Globus pallidus (tissue), 1 donor: ENCODE measurements at regions not wholly inside any gene's neighbourhood (a gene's known extent, or its start where the extent isn't known, plus 50 kb on each side); places are given as distances from the start of the nearest gene placed in this dataset.
A peak's percentile ranks its signal among the peaks of the same experiment; 100 is the strongest.
"Not testable (repeated sequence)": the region's sequence is repeated elsewhere in the genome, so short reads cannot be mapped to it uniquely, and the experiment has no call there.

ENCODE experiments used
- DNase-seq: peaks from one replicate; pipeline ENCODE4 v3.0.0-alpha.2; 2015; ENCODE audit warnings: low spot score

DNA sequence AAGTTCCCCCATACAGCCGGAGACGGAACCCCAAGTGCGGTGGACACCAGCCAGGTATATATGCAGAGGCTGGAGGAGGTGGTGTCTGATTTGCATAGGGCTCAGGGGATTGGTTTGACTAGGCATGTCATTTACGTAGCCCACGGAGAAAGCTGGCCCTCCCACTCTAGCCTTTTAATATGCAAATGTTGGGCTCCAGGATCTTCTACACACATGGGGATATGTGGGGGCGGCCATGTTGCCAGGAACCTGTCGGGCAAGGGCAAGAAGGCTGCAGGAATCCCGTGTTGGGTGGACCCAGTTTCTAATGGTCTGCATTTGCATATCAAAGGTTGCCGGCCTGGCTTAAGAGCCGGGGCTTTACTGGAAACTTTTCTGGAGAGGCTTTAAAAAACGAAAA lies 57.4 kb downstream of the FTHL17 start:
- DNase-seq: not testable (repeated sequence)

DNA sequence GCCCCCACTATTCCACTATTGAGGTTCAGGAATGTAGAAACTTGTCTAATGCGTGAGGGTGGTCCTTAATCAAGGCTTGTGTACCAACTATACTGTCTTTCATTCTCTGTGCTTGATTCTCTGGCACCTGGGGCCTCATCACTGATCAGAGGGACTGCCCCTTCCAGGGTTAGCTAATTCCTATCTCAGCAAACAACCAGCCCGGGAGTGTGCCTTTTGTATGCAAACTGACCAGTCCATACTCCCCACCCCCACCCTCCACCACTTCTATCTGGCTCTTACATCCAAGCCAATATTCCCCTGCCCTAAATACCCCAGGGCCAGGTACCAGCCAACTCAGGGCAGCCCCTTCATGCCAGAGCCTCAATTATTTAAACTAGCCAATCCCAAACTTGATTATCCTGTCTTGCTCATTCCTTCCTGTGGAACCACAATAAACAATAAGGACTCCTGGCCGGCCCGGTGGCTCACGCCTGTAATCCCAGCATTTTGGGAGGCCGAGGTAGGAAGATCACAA lies 59.3 kb downstream of the FTHL17 start:
- DNase-seq: no peak

DNA sequence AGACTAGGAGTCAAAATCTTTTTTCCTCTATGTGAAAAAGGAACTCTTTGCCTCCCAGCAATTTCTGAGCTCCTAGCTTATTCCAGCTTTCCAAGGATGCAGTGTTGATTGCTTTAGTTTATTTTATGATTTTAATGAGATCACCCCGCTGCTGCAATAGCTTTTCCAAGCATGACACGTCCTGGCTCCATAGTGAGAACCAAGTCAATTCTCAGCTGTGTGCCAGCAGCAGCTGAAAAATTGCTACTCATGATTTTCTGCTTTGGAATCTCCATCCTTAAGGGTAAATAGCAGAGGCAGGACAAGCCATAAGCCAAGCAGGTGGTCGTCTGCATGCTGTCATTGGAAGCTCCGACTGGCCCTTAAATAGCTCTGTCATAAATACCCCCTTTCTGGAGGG lies 64.5 kb downstream of the FTHL17 start:
- no peak for DNase-seq

DNA sequence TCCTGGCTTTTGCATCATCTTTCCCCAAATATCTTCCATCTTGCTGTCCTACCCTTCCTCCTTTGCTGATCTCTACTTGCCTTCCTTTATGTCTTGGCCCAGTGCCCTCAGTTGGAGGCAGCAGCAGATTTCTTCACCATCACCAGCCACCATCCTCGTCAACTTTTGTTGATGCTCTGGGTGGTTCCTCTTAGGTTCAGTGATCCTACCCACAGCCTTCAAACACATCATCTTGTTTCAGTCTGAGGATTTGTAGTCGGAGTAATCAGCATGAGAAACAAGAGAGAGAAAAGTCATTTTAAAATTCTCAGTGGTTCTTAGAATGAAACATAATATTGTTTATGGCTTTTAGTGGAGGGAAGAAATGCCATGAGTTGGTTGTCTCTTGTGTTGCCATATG lies 65.8 kb downstream of the FTHL17 start:
- DNase-seq: no peak

DNA sequence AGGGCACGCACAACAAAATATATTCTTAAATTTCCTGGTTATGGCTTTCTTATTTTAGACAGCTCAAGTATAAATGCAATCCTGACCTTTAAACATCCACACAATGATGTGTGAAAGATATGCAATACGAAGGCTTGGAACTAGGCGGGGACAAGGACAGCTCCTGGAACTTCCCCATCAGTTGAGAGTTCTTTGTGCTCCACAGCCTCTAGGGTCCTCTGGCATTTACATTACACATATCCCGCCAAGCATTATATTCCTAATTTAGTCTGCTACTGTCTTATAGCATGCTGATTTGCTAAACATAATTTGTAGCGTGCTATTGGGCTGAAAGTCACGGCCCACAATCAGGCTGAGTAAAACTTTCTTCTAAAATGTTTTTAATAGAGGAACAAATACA lies 74.4 kb downstream of the FTHL17 start:
- no peak for DNase-seq

DNA sequence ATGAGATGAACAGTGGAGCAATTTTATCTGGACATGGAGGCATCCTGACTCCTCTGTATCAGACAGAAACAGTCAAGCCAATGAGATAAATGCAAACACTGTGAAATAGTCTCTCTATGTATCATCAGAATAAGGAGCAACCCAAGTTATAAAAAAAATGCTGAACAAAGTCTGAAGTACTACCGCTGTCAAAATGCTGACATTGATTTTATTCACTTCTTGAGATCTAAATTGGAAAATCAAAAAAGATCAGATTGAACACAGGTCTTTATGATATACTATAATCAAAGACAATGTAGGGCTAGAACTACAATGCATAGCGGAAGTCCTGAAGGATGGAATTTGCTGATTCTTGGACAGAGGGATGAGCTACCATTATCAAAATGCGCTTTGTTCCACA lies 76.1 kb downstream of the FTHL17 start:
- DNase-seq: no peak

DNA sequence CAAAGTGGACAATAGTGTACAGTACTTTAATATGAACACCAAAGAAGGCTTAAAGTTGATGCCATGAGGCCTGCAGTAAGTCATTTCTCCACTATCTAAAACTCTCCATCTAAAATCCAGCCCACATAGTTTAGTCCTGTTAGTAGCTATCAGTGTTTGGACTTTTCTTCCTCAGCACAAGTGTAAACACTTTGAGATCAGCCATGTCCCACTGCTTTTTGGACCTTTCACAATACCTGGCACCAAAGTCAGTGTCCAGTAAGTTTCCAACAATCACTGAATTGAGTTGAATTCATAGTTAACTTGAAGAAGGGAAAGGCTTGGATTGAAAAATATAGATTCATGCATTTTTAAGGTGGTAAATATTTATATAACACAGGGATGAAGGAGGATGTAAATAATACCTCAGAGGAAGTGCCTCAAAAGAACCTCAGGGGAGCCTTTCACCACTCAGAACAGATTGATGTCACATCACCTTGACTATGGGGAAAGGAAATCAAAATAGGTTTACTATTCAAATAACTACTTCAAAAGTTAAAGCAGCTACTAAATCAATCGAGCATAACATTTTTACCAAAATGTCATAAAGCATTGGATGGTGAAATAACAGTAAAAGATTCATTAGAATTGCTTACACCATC lies 76.7 kb downstream of the FTHL17 start:
- no peak for DNase-seq

DNA sequence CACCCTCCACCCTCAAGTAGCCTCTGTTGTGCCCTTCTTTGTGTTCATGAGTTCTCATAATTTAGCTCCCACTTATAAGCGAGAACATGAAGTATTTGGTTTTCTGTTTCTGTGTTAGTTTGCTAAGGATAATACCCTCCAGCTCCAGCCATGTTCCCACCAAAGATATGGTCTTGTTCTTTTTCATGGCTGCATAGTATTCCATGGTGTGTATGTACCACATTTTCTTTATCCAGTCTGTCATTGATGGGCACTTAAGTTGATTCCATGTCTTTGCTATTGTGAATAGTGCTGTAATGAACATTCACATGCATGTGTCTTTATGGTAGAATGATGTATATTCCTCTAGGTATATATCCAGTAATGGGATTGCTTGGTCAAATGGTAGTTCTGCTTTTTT lies 77.8 kb downstream of the FTHL17 start:
- DNase-seq: not testable (repeated sequence)

DNA sequence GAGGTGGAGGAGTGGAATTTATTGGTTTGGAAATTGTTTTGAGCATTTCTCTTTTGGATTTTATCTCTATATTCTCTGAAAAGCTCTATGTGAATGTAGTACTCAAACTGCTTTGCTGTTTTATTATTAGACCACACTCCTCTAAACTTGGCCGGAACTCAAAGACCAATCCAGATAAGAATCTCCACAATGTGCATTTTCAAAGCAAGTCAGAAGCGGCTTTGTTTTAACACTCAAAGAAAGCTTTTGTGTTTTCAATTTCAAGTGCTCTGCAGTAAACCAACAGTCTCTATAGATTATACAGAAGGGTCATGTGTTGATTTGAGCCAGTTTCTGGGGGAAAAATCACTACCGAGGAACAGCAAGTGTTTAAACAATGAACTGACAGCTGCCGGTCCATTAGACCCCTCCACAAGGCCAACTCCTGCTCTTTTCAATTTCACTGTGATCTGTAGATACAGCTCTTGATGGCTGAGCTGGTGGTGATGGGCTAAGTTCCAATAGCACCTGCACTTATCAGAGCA lies 79.4 kb downstream of the FTHL17 start:
- peak; percentile 40 for DNase-seq

DNA sequence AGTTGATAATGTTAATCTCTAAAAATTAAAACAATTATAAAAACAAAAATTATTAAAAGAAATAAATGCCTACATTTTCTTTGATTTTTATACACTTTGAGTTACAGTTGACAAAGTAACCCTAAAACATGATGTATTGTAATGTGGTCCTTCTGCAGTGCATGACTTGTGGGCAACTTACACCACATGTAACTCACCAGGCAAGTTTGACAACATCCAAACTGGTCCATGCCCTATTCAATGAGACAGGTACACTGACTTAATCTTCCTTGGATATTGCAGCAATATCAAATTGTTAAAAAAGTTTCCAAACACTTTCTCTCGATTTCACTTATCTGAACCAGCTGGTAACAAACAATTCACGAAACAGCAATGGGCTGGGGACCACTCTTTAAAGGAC lies 81.5 kb downstream of the FTHL17 start:
- no peak for DNase-seq

DNA sequence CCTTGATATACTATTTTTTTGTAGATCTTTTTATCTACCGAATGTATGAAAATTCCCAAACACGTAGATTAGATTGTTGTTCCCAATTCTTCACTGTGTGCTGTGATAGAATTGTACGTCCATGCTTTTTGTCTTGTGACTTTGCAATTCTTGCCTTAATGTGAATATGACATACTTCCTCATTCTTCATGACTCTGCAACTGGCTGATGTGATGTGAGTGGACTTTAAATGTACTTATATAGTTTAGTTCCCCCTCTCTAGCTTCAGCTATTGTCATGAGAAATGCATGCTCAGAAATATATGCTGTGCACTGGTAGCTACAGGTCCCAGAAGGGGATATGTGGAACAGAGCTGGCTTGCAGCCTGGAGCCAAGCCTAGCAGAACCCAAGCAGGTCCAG lies 89.4 kb downstream of the FTHL17 start:
- DNase-seq: no peak

DNA sequence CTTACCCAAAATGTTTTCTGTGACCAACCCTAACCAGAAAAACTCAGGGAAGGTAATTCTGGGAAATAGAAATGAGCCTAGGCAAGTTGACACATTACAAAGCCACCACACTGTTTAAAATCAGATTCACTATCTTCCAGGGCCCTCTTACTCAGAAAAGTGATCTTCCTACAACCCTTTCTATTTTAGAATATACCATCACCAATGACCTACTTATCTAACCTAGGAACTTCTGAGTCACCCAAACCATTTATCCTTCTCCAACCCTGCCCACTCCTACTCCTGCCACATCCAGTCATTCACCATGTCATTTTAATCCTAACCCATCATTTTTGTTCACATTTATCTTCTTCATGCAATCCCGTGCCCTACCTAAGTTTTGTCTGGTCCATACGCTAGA lies 89.9 kb downstream of the FTHL17 start:
- no peak for DNase-seq

DNA sequence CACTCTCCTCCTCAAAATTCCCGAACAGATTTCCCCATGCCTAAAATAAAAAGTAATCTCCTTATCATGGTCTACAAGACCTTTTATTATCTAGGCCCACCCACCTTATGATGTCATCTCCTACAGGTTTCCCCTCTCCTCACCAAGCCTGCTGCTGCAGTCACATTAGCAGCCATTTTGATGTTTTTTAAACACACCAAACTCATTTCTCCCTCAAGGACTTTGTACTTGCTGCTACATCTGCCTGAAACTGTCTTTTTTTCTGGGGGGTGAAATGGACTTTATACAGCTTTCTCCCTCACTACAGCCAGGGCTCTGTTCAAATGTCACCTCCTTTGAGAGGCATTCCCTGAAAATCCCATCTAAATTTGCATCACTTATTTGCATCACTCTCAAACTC lies 90.2 kb upstream of the TAB3 start:
- no peak for DNase-seq

DNA sequence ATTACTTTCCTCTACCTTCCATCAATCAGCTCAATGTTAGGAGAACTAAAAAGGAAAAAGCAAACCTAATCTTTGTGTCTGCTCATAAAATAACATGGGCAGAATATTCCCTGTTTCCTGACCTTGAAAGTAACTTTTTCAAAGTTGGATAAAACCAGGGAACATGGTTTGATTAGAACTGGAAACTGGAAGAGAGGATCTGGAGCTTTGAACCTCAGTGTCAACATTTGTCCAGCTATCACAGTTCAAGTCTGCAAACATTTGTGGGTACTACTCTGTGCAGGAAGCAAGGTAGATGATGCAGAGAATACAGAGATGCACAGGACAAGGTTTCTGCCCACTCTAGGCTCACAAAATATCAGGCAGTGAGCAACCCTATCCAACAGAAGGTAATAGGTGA lies 86.4 kb upstream of the TAB3 start:
- no peak for DNase-seq

DNA sequence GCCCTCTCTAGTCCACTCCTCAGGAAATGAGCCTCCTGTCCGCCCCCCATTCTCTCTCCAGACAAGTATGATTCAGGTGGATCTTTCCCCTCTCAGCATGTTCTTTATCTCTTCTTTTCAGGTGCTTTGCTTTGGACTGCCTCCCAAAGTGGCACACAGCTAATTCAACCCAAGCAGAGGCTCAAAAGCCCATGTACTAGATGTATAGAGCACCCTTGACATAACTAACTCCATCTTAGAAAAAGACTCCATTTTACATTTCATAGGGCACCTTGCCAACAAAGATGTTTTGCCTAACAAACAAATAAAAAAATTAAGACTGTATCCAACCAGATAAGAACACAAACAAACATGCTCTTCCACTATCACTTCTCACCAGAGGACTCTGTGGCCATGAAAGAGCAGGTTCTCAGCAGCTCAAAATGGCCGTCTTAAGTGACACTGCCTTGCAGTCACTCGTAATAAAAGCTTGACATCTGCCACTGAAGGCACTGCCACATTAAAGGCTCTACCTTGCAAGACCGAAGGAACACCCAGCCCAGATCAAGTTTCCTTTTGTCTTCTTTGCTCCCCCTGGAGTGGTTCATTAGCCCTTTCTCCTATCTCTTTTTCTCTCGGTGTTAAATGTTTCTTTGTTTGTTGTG lies 84.9 kb upstream of the TAB3 start:
- no peak for DNase-seq

DNA sequence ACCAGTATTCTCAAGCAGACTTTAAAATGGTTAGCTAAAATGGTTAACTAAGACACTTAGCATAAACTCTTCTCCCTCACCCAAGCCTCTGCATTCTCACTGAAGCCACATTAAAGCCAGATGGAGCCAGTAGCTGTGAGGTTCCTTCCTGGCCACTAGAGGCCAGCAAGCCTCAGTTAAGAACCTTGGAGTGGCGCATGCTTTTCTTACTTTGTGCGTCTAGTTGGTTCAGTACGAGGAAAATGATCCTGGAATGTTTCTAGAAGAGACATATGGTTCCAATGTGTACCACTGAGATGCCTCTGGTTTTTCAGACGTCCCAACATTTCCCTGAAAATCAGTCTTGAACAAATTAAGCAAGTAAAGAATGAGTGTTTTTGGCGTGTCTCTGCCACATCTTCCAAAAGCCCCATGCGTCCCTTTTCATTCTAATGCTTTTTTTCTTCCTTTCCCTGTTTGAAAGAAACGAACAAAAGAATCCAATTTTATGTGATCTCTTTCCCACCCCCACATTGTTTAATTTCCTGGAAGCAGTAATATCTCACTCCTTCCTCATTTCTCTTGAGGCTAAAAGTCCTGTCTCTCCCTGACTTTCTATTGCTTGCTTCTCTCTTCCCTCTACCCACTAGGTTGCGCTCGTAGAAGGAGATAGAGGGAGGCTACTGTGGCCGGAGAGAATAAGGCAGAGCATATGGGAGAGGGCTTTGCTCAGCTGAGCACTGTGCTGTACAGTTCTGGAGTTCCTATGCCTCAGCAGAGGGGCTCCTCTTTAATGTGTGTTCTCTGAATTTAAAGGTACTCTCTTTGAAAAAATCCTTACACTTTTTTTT lies 82.9 kb upstream of the TAB3 start:
- peak; percentile 0 for DNase-seq

DNA sequence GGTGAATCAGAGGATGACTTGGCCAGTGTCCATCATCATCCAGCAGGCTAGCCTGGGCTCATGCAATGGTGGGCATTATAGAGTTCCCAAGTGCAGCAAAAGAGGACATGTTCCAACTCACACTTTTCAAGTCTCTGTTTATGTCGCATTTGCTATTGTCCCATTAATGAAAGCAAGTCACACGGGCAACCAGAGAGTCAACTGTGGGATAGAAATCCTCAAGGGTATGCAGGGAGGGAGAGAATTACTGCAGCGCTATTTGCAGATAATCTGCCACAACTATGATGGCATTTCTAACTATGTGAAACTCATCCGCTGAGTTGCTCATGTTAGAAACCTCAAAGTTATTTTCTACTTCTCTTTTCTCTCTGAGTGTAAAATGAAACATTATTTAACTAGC lies 78.5 kb upstream of the TAB3 start:
- DNase-seq: no peak

DNA sequence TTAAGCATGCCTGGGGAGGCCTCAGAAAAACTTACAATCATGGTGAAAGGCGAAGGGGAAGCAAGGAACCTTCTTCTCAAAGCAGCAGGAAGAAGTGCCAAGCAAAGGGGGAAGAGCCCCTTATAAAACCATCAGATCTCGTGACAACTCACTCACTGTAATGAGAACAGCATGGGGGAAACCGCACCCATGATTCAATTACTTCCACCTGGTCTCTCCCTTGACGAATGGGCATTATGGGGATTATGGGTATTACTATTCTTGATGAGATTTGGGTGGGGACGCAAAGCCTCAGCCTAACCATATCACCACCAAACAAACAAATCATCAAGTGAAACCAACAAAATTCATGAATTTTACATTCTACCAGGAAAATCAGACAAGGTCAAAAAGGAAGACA lies 76.7 kb upstream of the TAB3 start:
- no peak for DNase-seq

DNA sequence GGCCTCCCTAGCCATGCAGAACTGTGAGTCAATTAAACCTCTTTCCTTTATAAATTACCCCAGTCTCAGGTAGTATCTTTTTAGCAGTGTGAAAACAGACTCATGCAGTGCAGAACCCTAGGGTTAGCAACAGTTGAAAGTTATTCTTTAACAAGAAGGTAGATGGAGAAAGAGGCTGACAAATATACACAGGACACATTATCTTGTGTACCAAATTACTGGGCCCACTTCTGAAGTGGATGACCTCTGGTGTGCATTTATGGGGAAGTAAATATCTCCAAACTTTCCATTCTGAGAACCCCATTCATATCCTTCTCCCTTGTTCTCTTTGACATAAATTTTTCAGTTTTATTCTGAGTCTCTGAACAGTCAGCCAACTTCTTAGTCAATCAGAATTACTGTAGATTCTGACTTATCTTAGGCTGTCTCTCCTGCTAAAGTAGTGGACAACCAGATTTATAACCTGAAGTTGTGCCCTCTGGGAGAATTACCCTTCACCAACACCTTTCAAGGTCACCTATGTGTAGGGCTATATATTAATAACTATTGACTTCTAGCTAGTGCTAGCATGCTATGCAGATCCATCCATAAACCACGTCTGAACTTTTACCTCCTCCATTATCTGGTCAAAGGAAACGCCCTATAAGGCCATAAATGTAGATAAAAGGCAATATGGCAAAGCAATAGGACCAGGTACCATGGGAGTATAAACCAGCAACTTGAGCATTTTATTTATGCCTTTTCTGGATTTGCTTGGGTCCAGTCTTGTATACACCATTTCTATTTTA lies 72.5 kb upstream of the TAB3 start:
- DNase-seq: no peak

DNA sequence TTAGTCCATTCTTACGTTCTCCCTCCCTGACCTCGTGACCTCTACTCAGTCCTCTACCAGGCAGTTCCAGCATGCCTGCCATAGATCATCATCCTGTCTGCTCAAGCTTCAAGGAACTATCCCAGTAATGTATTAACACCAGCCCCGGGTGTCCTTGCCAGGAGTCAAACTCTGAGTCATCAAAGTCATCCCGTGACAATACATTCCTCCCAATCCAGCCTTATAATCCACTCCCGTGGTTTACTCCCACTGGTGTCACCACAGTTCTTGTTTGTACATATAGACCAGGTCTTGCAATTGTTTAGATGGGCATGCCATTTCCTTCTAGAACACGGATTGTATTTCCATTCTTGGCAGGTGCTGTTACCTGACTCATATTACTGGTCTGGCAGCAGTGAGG lies 68.7 kb upstream of the TAB3 start:
- DNase-seq: no peak

DNA sequence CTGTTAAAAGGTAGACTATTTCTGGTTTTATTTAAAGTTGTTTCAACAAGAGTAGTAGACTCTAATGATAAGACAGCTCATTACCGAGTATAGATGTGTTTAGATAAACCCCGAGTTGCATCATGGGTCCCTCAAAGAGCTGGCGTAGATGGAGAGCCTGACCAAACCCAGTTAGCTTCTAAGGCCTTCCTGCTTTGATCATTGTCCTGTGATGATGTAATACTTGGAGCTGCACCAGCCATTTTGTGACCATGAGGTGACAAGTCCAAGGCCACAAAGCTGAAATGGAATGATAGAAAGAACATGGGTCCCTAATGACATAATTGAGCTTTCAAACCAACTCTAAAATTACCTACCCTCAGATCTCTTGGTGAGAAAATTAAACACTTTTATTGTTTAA lies 66.6 kb upstream of the TAB3 start:
- DNase-seq: no peak

DNA sequence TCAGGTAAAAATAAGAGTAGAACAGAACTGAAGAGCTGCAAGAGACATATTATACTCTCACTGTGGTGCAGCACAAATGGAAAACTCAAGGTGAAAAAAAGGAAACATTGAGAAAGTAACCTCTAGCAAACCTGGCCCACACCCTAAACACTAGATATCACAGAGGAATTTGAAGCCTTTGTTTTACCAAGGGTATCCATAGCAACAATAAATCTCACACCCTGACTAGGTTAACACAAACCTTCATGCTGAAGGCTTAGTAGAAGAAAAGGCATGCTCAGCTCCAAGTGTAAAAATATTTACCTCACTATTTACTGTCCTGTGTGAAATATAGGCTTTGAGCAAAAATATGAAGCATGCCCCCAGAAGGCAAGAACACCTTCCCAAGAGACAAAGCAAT lies 61.9 kb upstream of the TAB3 start:
- no peak for DNase-seq
